A172 (cell line): ENCODE measurements at regions not wholly inside any gene's neighbourhood (a gene's known extent, or its start where the extent isn't known, plus 50 kb on each side); places are given as distances from the start of the nearest gene placed in this dataset.

Experiments used
- DNase-seq: peaks from one replicate; pipeline ENCODE4 v3.0.0-alpha.2; 2015; ENCODE audit warnings: low spot score

DNA sequence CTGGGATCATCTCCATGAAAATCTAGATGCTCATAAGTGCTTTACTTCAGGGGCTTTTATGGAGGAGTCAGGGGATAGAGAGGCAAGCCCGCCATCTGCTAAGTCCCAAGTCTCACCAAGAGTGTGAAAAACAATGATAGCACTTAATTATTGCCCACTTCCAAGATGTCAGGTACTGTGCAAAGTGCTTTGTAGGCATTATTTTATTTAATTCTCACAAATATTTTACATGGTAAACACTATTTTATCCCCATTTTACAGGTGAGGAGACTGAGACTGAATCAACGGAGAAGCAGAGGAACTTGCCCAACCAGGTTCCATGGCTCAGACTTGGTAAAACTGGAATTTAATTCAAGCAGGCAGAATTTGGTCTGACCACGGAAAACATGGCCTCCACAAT lies 147.5 kb downstream of the ACKR3 start:
- DNase-seq: no peak

DNA sequence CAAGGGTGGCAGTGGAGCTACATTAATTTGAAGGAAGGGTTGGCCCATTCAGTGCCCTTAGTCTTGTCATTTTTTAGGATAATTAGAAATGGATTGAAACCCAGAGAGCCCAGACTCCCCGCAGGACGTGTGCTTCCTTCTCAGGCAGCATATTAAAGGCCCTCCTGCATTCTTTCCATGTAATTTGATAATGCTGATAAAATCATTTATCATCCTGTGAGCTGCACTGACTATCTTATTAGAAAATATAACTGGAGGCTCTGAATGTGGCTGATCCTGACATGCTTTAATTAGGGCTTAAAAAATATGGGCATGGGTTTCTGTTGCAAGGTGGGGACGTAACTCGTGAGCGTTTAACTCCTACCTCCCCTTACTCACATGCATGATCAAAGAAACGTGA lies 148.1 kb downstream of the ACKR3 start:
- peak; percentile 23 for DNase-seq

DNA sequence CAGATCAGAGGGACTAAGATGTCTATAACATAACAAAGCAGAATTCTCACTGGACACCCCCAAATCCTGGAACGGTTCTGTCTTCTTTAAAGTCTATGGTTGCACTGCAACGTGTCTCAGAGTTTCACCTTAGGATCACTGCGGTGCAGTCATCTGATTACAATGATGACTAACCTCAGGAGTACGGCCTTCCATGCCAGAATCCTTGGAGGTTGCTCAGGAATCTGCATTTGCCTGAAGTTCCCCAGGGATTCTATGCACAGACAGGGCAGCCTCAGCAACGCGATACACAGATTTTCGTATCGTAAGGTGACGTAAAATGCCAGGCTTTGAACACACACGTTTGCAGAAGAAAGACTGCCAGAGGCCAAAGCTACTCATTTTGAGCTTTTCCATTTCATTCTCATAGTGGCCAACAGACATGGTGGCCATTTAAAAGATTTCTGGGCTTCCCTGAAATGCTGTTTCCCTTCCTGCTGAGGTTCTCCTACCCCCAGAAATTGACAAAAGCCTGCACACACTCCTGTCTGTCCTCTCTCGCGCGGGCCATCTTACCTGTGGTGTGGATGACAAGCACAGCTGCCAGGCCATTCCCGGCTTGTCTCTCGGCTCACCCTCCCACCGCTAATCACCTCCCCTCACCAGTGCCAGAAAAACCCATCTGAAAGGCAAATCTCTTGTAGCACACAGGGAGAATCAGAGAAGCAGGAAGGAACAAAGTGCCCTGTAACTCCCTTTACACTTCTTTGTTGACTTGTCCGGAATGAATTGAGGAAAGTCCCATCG lies 148.8 kb downstream of the ACKR3 start:
- DNase-seq: peak; percentile 86

DNA sequence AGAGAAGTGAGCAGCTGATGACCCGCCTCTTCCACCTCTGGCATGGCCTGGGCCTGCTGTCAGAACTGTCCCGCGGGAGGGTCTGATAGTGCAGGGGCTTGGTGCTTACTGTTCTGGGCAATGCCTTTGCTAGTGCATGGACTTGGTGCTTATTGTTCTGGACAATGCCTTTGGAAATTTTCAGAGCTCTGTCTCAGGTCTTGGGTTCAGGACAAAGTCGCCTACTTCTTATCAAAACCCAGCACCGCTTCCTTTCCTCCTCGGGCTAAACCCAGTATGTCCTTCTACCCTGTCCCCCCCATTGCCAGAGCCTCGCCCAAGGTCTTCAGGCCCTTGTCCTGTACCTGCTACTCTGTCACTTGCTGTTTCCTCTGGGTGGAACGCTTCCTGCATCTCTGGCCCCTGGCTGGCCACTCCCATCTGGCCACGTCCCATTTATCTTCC lies 149.6 kb downstream of the ACKR3 start:
- DNase-seq: no peak

DNA sequence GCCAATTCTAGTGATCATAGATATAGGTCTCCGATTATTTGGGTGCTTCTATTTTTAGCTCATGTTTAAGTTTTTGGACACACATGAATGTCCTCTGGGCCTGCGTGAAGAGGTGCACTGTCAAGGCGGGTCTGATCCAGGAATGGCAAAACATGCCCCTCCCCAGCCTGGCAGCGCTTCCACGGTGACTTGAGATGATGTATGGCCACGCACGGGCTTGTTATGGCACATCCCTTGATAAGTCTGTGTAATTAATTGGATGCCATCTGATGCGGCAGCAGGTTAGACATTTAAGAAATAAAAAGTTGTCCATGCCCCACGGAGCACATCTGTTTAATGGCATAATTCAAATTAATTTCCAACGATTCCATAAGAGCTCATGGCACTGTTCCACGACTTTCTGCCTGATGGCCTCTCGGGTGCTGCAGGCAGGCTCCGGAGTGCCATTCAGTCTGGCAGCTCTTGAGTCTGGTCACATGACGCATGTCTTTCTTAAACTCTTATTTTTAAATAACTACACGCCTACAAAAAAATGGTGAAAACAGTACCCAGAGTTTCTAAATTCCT lies 151.4 kb downstream of the ACKR3 start:
- DNase-seq: no peak

DNA sequence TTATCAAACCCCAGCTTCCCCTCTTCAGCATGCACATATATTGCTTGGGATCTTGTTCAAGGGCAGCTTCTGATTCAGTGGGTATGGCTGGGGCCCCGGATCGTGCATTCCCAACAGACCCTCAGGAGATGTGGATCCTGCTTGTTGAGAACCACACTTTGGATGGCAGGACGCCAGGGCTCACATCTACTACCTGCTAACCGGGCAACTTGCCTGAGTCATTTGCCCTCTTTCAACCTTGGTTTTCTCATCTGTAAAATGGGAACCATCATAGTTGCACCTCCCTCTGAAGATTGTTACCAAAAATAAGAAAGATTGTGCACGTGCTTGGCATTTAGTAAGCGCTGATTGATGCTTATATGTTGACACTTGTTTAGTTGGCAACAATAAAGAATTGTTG lies 154.6 kb downstream of the ACKR3 start:
- no peak for DNase-seq

DNA sequence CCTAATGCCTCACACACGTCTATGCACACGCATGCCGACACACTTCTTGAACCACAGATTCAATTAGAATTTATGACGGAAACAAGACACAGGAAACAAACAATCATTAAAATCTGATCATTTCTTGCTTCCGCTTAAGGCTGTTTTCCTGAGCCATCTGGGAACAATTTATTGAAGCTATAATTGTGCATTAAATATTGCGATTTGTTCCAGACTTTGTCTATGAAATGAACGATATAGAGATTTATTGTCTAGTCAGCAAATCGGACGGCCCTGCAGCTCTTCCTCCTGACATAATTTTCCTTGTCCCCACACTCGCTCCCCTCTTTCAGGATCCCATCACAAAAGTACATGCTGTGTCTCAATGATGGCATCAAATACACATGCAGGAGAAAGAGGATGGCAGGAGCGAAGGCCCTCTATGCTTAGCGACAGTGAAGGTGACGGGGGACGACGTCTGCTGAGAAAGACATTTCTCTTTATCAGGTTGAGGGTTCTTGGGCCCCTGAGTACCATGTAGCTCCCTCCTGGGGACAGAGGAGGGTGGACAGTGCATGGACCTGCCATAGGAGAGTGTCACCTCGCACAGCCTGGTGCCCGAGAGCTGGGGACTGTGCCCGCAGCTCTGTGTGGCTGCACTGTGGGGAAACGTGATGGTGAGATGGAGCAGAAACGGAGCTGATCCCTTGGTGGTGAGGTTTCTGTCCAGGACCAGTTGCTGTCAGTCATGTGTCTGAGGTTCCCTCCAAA lies 157.3 kb downstream of the ACKR3 start:
- DNase-seq: no peak

DNA sequence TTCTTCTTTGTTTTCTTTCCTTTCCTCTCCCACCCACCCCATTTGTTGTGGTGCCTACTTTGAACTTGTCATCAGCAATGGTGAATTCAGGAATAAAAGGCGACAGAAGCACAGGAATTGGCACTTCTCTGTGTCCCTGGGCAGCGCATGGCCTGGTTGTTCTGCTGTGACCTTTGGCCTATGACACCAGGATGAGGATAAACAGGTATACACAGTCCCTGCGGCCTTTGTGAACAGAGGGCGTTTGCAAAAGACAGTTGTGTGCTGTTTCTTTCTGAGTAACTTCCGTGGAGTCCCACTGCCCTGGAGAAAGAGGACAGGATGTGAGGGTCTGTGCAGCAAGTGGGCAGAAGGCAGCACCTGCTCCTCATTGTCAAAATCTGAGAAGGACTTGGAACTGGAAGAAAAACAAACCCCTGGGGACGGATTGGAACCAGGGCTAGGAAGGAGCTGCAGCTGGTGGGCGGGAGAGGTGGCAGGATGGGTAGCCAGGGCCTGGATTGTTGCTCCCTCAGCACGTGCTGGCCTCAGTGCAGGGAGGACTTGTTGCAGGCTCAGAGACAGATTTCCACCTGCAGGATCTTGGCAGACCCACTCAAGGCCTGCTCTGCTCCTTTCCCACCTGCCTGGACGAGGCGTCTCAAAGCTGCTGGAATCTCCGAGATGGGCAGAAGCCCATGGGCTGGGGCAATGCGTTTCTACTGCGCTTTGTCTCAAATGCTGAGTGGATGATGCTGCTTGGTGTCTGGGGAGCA lies 159.5 kb downstream of the ACKR3 start:
- no peak for DNase-seq

DNA sequence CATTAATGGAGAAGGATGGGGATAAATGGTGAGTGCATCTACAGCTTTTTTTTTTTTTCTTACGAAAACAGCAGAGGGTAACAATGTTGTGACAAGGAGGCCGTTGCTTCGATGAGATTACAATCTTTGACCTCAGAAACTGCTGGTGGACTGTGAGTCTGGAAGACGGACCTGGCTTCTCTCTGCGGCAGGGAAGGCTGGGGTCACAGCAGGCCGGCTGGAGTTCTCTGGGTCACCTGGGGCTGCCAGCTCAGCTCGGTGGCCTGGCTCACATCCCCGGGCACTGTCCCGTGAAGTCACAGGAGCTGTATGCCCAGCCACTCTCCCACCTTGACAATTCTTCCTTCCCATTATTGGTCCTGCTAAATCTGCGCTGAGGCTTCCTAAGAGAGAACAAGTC lies 160.8 kb downstream of the ACKR3 start:
- DNase-seq: no peak

DNA sequence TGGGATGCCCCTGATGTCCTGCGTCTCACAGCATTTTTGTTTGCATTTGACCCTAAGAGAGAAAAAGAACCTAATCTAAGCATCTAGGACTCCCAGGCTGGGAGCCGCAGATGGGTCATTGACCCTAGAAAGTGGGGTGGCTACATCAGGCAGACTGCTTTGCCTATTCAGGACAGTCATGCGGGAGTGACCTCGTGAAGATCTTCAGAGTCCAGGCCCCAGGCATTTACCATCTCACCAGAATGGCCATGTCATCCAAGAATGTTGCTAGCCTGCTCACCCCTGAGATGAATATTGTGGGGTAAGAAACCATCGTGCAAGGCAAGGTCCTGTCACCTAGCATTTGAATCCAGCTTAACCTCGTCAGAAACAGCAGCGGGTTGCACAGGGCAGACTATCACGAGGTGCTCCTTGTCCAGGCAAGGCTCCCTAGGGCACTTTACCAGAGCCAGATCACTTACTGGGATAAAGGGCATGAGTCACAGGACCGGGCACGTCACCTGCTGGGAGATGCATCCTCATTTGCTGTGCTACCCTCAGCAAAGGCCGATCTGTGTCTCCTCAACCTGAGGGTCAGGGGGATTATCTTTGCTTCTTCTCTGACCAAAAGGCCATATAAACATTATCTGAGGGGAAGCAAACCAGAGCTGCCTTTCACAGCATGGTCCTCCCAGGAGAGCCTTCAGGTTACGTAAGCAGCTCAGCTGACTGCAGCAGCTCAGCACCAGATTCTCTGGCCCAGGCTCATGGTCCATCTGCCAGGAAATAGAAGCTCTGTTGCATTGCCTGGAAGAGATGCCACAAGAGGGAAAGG lies 162.3 kb downstream of the ACKR3 start:
- DNase-seq: peak; percentile 84

DNA sequence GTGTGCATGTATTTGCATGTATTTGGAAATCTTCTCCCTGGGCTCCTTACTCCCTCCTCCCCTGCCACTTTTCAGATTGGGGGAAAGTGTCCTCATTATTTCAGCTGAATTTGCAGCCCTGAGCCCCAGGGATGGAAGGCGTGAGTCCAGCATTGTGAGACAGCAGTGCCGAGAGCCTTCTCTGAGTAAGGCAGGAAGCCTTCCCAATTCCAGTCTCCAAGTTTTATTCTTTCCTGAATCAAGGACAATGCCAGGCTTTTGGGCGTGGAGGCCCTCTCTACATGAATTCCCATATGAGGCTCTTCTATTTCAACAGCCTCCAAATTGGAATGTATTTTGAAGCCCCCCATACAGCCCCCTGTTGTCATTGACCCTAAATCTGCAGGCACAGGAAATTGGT lies 163.5 kb downstream of the ACKR3 start:
- no peak for DNase-seq

DNA sequence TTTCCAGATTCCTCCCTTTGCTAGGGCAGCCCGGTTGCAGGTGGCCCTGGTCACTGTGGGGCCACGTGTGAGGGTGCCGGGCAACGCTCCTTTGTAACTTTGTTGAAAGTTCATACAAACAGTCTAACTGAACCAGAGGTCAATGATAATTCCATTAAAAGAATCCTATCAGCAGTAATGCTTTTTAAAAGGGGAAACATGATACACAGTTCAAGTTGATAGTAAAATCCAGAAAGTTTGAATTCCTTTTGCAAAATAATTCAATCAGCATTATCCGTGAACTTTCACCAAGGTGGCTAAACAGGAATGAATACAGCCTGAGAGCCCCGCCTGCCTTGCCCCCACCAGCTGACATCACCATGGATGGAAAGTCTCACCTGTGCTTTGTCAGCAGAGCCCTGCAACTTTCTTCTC lies 166.2 kb downstream of the ACKR3 start:
- DNase-seq: no peak

DNA sequence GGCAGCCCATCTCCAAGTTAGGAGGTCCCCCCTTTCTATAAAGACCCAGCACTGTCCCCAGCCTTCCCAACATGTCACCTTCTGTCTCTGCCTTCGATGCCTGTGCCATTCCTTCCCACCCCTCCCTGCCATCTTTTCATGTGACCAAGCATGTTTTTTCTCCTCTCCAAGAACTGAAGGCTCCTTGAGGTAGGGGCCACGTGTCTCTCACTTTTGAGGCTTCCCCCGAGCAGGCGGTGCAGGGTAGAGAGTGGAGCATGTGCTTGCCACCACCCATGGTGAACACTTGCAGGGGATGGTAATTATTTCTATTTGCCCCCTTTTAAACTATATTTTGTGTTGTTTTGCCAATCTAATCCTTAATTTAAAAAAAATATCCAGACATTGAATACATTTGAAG lies 168.4 kb downstream of the ACKR3 start:
- no peak for DNase-seq

DNA sequence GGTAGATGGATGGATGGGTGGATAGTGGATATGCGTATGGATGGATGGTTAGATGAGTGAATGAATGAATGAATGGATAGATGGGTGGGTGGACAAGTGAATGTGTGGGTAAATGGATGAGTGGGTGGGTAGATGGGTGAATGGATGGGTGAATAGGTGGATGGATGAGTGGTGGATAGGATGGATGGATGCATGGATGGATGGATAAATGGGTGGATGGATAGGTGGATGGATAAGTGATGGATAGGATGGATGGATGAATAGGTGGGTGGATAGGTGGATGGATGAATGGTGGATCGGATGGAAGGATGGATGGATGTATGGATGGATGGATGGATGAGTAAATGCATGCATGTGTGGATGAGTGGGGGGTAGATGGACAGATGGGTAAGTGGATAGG lies 169.3 kb downstream of the ACKR3 start:
- DNase-seq: no peak

DNA sequence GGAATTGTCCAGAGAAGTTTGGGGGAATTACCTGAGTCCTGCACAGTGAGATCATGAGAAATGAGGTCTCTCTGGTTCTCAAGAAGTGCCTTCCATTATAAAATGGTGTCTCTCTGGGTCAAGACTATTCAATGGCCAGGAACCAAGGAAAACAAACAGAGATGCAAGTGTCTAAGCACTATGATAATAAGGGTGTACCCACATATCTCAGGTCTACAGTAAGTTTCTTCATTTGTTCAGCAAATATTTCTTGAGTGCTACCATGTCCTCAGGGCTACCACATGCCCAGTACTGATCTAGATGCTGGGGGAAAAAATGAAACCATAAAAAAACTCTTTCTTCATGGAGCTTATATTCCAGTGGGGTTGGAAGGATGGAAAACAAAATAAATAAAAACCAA lies 170.0 kb downstream of the ACKR3 start:
- no peak for DNase-seq

DNA sequence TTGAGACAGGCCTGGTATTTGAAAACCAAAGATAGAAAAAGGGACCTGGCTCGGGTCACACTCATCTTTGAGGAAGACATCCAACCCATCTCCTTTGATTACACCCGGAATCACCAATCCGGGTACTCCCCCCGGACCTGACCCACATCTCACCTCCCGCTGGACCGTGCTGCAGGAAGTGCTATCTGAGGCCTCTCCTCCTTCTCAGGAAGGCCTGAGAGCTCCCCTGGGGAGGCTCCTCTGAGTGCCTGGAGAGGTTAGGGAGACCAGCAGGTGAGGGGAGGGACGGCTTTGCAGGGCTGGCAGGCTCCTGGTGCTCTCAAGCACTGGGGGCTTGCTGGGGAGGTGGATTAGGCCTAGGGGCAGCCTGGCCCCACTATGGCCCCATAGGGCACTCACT lies 170.9 kb downstream of the ACKR3 start:
- no peak for DNase-seq

DNA sequence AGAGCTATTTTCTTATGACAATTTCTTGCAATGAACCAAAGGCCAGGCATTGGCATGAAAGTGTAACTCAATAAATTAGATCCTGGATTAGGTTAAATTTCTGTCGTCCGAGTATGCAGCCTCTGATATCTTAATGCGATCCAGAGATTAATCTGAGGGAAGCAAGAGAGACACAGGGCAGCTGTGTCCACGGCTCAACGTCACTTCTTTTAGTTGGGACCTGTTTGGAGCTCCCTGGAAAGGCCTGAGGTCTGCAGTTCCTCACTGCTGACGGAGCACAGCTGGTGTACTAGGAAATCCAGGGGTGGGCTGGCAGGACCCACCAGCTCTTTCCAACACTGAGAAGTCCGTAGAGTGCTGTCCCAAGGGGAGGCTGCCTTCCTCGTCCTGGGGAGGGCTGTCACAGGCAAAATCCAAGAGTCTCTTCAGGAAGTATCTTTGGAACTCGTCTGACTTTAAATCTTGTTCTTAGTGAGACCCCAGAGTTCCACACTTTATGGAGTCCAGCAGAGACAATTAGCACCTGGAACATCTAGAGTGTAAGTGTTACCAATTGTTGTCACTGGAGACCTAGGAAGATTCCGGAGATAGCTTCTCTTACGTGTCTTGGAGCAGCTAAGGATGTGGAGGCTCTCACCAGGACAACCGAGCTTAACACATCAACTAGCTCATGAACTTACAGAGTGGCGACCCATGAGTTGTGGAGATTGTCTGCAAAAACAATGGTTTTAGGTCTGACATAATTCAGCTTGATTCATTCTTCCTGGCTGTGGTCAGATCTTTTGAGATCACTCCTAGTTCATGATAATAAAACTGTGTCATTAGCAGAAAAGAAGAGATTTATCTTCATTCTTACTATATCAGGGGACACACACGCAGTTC lies 173.7 kb downstream of the ACKR3 start:
- peak; percentile 91 for DNase-seq

DNA sequence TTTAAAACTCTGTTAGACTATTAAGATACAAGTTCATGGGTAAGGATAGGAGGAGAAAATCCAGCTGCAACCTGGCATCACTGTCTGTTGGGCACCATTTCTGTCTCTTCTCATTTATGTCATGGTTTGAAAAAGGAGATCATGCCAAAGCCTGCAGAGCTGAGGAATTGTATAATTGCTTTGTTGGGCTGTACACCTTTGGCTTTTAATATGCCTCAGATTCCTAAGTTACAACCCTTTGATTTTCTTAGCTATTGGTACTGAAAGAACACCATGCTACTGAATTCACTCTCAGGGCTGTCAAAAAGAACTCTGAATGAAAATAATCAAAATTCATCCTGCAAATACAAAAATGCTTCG lies 174.3 kb downstream of the ACKR3 start:
- no peak for DNase-seq

DNA sequence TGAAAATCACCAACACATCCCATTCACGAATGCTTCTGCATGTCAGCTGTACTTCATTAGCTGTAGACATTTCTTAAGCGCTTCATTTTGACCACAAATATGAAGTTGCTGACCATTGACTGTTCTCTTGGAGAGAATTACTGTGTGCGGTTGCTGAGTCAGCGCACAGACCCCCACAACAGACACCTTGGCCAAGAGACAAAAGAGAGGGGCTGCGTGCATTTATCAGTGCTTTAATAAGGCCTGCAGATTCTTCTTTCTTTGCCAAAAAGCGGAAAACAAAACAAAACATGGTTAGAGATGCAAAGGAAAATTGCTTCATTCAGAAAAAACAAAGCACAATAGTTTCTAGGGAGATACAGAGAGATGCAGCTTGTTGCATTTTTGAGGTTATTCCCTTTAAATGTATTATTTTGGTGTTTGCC lies 174.7 kb downstream of the ACKR3 start:
- DNase-seq: peak; percentile 83

DNA sequence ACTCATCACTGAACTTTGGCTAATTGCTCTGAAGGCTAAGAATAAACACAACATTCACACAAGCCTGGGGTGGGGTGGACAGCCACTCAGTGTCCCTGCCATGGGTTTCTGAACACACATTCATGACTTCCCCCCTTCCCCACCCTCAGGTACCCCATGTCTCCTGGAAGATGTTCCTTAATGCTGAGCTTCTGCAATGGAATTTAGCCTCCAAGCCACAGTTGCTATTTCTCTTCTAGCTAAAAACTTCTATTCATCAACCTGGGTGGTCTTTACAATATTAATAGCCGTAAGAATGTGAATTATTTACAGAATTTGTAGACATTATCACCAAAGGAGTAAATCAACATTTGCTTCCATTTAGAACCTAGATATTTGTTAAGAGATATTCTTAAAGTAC lies 175.1 kb downstream of the ACKR3 start:
- DNase-seq: no peak
